ENCODE measurements at regions not wholly inside any gene's neighbourhood (a gene's known extent, or its start where the extent isn't known, plus 50 kb on each side); places are given as distances from the start of the nearest gene placed in this dataset.

GRCh38 chr4:189367832-189368231 is 572.8 kb upstream of the FRG1 start:
- no peak for TF ChIP-seq CTCF (IDR thresholded peaks at IDR 0.05; ENCODE audit: low read depth, low read length)
- ChIA-PET POLR2A (no interaction called here), CTCF (no interaction called here)
- DNase-seq (ENCODE audit: low read depth, low spot score), result no peak
- H3K27ac ChIP-seq (ENCODE audit: low read depth, low read length), result no peak overlapping the region
- H3K9me3 ChIP-seq (ENCODE audit: control insufficient read depth, insufficient read depth, low read length), result peaks cover 29% of the 10 kb centered on the region
- no peaks in the 10 kb centered on the region for H3K27me3 ChIP-seq (ENCODE audit: control insufficient read depth, insufficient read depth, low read length)
- H3K4me3 ChIP-seq (ENCODE audit: low read depth, low read length), result no peak overlapping the region

- H3K9me3 ChIP-seq (ENCODE audit: control insufficient read depth, insufficient read depth, low read length), result peaks cover 20% of the 10 kb centered on the region
- TF ChIP-seq CTCF (IDR thresholded peaks at IDR 0.05; ENCODE audit: low read depth, low read length), result no peak
- H3K27ac ChIP-seq (ENCODE audit: low read depth, low read length), result no peak overlapping the region
- ChIA-PET POLR2A (no interaction called here), CTCF (no interaction called here)
- no peaks in the 10 kb centered on the region for H3K27me3 ChIP-seq (ENCODE audit: control insufficient read depth, insufficient read depth, low read length)
- no peak for DNase-seq (ENCODE audit: low read depth, low spot score)
- no peak overlapping the region for H3K4me3 ChIP-seq (ENCODE audit: low read depth, low read length)
These were observed 566.5 kb upstream of the FRG1 start for GRCh38 chr4:189374176-189374575.

- no peaks in the 10 kb centered on the region for H3K27me3 ChIP-seq (ENCODE audit: control insufficient read depth, insufficient read depth, low read length)
- CTCF ChIA-PET, result no interaction called here
- no peak for DNase-seq (ENCODE audit: low read depth, low spot score)
- no peak for TF ChIP-seq CTCF (IDR thresholded peaks at IDR 0.05; ENCODE audit: low read depth, low read length)
- POLR2A ChIA-PET, result no interaction called here
- H3K27ac ChIP-seq (ENCODE audit: low read depth, low read length), result no peak overlapping the region
- peaks cover 18% of the 10 kb centered on the region for H3K9me3 ChIP-seq (ENCODE audit: control insufficient read depth, insufficient read depth, low read length)
- no peak overlapping the region for H3K4me3 ChIP-seq (ENCODE audit: low read depth, low read length)
These were observed 563.8 kb upstream of the FRG1 start for GRCh38 chr4:189376901-189377300.

GRCh38 chr4:189377569-189377968 is 563.1 kb upstream of the FRG1 start:
- ChIA-PET CTCF (no interaction called here), POLR2A (no interaction called here)
- H3K27me3 ChIP-seq (ENCODE audit: control insufficient read depth, insufficient read depth, low read length), result no peaks in the 10 kb centered on the region

GRCh38 chr4:189385098-189385497 is 555.6 kb upstream of the FRG1 start:
- no peak for TF ChIP-seq CTCF (IDR thresholded peaks at IDR 0.05; ENCODE audit: low read depth, low read length)
- DNase-seq (ENCODE audit: low read depth, low spot score), result no peak
- H3K27ac ChIP-seq (ENCODE audit: low read depth, low read length), result no peak overlapping the region
- peaks cover 16% of the 10 kb centered on the region for H3K9me3 ChIP-seq (ENCODE audit: control insufficient read depth, insufficient read depth, low read length)
- H3K27me3 ChIP-seq (ENCODE audit: control insufficient read depth, insufficient read depth, low read length), result no peaks in the 10 kb centered on the region
- ChIA-PET POLR2A (no interaction called here), CTCF (interaction anchor here (0.5 to 0.6 kb wide), 2 partner anchors 89 to 588 kb away, joined by 3 read pairs; no protein-coding TSS in a partner anchor)
- H3K4me3 ChIP-seq (ENCODE audit: low read depth, low read length), result no peak overlapping the region

More at GRCh38 chr4:189377569-189377968, 563.1 kb upstream of the FRG1 start:
- no peak for DNase-seq (ENCODE audit: low read depth, low spot score)
- no peak overlapping the region for H3K27ac ChIP-seq (ENCODE audit: low read depth, low read length)
- H3K9me3 ChIP-seq (ENCODE audit: control insufficient read depth, insufficient read depth, low read length), result peaks cover 21% of the 10 kb centered on the region
- no peak overlapping the region for H3K4me3 ChIP-seq (ENCODE audit: low read depth, low read length)
- TF ChIP-seq CTCF (IDR thresholded peaks at IDR 0.05; ENCODE audit: low read depth, low read length), result no peak

Data from AG04450 (cell line).